ENCODE measurements at regions not wholly inside any gene's neighbourhood (a gene's known extent, or its start where the extent isn't known, plus 50 kb on each side); places are given as distances from the start of the nearest gene placed in this dataset.

GRCh38 chr12:84572196-84572595 lies 340.4 kb downstream of the SLC6A15 start:
- H3K9me3 ChIP-seq (ENCODE audit: insufficient read depth in 2 of 2, low read depth in 1 of 2, low read length in 1 of 2) = no peaks in the 10 kb centered on the region; a peak in 1 of 4 replicates
- ChIA-PET CTCF (ENCODE audit: partially characterized antibody) (interaction anchor here (1.1 kb wide), 1 partner anchor 300 kb away, joined by 3 read pairs; no protein-coding TSS in a partner anchor), POLR2A (ENCODE audit: partially characterized antibody) (no interaction called here)
- no peak overlapping the region for H3K4ac ChIP-seq (replicated peaks; ENCODE audit: insufficient read length, low read depth, low read length)
- no peak overlapping the region for H3K14ac ChIP-seq (ENCODE audit: insufficient read length)
- 0 out of 7 replicates have a peak, but pooled peaks cover 0 to 4% (median 0%) of the 10 kb centered on the region in 4 experiments for H3K4me1 ChIP-seq (replicated peaks in 1 of 4; ENCODE audit: control insufficient read depth in 3 of 4, insufficient read depth in 4 of 4, low read length in 3 of 4)
- TF ChIP-seq TBP (IDR thresholded peaks at IDR 0.05; ENCODE audit: low read depth, low read length) = no peak
- TF ChIP-seq CBX5 (IDR thresholded peaks at IDR 0.05; ENCODE audit: low read depth, low read length) = no peak
- no peak for TF ChIP-seq CTCF (IDR thresholded peaks at IDR 0.05; ENCODE audit: control extremely low read depth in 1 of 3, insufficient read depth in 1 of 3, low read depth in 1 of 3, low read length in 3 of 3)
- TF ChIP-seq TAF7 (optimal IDR thresholded peaks at IDR 0.05; ENCODE audit: borderline replicate concordance, low read depth, low read length) = no peak
- TF ChIP-seq HDAC2 (IDR thresholded peaks at IDR 0.05; ENCODE audit: borderline replicate concordance in 1 of 2, low read depth in 2 of 2, low read length in 2 of 2) = no peak
- TF ChIP-seq, protein P1, sequence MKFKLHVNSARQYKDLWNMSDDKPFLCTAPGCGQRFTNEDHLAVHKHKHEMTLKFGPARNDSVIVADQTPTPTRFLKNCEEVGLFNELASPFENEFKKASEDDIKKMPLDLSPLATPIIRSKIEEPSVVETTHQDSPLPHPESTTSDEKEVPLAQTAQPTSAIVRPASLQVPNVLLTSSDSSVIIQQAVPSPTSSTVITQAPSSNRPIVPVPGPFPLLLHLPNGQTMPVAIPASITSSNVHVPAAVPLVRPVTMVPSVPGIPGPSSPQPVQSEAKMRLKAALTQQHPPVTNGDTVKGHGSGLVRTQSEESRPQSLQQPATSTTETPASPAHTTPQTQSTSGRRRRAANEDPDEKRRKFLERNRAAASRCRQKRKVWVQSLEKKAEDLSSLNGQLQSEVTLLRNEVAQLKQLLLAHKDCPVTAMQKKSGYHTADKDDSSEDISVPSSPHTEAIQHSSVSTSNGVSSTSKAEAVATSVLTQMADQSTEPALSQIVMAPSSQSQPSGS (IDR thresholded peaks at IDR 0.05; ENCODE audit: low read length) = no peak
- TF ChIP-seq BCL11A (IDR thresholded peaks at IDR 0.05; ENCODE audit: low read depth in 2 of 2, low read length in 2 of 2) = no peak
- H4K8ac ChIP-seq (ENCODE audit: extremely low read depth, insufficient read depth, low read length) = no peak overlapping the region
- no peak overlapping the region for H3K18ac ChIP-seq (ENCODE audit: extremely low read depth, low read length)
- no peaks in the 10 kb centered on the region for H3K23me2 ChIP-seq (ENCODE audit: low read depth, low read length)
- no peaks in the 10 kb centered on the region for H3K36me3 ChIP-seq (ENCODE audit: control insufficient read depth in 2 of 4, insufficient read depth in 4 of 4, low read length in 3 of 4)
- H4K5ac ChIP-seq (ENCODE audit: insufficient read length, low read depth, low read length) = no peak overlapping the region
- no peak overlapping the region for H4K91ac ChIP-seq (replicated peaks; ENCODE audit: insufficient read length, low read length)
- H3K79me1 ChIP-seq (ENCODE audit: low read depth, low read length) = no peaks in the 10 kb centered on the region
- 64% methylated on average over 3 of the region's 3 CpGs; no CpG with 5 or more reads in 1 of the 2 experiments for WGBS, 2 experiments (ENCODE audit: extremely low coverage in 1 of 2, insufficient coverage in 1 of 2, insufficient read length in 1 of 2, insufficient replicate concordance in 2 of 2, low coverage in 1 of 2, low lambda C conversion rate in 2 of 2, missing lambda C conversion rate in 1 of 2)
- no peak overlapping the region for H2AK5ac ChIP-seq (ENCODE audit: low read depth, low read length)
- FAIRE-seq (no peak), DNase-seq (ENCODE audit: low read depth in 1 of 2, low spot score in 2 of 2) (no peak)
- H3K79me2 ChIP-seq (ENCODE audit: control insufficient read depth in 1 of 2, insufficient read depth in 2 of 2, low read length in 2 of 2) = no peaks in the 10 kb centered on the region
- H2BK120ac ChIP-seq (replicated peaks; ENCODE audit: low read depth, low read length) = no peak overlapping the region
- no peaks in the 10 kb centered on the region for H4K20me1 ChIP-seq (replicated peaks in 1 of 2; ENCODE audit: control insufficient read depth in 1 of 2, insufficient read depth in 2 of 2, low read length in 2 of 2)
- H3K4me2 ChIP-seq (ENCODE audit: insufficient read depth in 1 of 2, low read depth in 2 of 2, low read length in 2 of 2) = no peak overlapping the region
- no peak overlapping the region for H2BK15ac ChIP-seq (ENCODE audit: low read length)
- no peak overlapping the region for H3K56ac ChIP-seq (replicated peaks; ENCODE audit: insufficient read length, low read depth, low read length)
- no peak overlapping the region for H3K4me3 ChIP-seq (ENCODE audit: extremely low read depth in 1 of 4, insufficient read depth in 2 of 4, low read depth in 3 of 4, low read length in 4 of 4)
- H3K9ac ChIP-seq (replicated peaks in 1 of 4; ENCODE audit: extremely low read depth in 1 of 4, low read depth in 3 of 4, low read length in 3 of 4) = no peak overlapping the region
- no peak overlapping the region for H3K23ac ChIP-seq (ENCODE audit: insufficient read length)
- no peaks in the 10 kb centered on the region for H3K27me3 ChIP-seq (replicated peaks in 1 of 4; ENCODE audit: control insufficient read depth in 3 of 4, extremely low read depth in 1 of 4, insufficient read depth in 3 of 4, low read length in 3 of 4)
- H3K27ac ChIP-seq (ENCODE audit: low read depth, low read length) = no peak overlapping the region
- H2BK5ac ChIP-seq (ENCODE audit: low read depth, low read length) = no peak overlapping the region
- H2AFZ ChIP-seq (ENCODE audit: low read length) = no peak overlapping the region
- H2BK12ac ChIP-seq (ENCODE audit: low read depth, low read length) = no peak overlapping the region
- H2BK20ac ChIP-seq (ENCODE audit: low read length) = no peak overlapping the region

Data from H1 (cell line).